Bronchial epithelial cell (primary cell): ENCODE measurements at regions not wholly inside any gene's neighbourhood (a gene's known extent, or its start where the extent isn't known, plus 50 kb on each side); places are given as distances from the start of the nearest gene placed in this dataset.
"Not testable (repeated sequence)": the region's sequence is repeated elsewhere in the genome, so short reads cannot be mapped to it uniquely, and the experiment has no call there.

Source experiments
- DNase-seq: peaks from one replicate; pipeline ENCODE4 v3.0.0-alpha.2; 2010; ENCODE audit warnings: low read depth
- FAIRE-seq: peaks from 2 replicates; lab custom pipeline; 2011; peaks lifted over from hg19 to GRCh38; lab: Jason Lieb, UNC
- H3K27me3 ChIP-seq: 2 replicates; pipeline ENCODE4 v1.5.1; 2011; ENCODE audit warnings: low read length; ENCODE audit not compliant: control insufficient read depth, insufficient read depth
- H3K36me3 ChIP-seq: 2 replicates; pipeline ENCODE4 v1.5.1; 2011; ENCODE audit warnings: low read length; ENCODE audit not compliant: control insufficient read depth, insufficient read depth
- H3K4me3 ChIP-seq: 2 replicates; pipeline ENCODE4 v1.5.1; 2011; ENCODE audit warnings: mild to moderate bottlenecking, low read depth, low read length, control low read depth

DNA sequence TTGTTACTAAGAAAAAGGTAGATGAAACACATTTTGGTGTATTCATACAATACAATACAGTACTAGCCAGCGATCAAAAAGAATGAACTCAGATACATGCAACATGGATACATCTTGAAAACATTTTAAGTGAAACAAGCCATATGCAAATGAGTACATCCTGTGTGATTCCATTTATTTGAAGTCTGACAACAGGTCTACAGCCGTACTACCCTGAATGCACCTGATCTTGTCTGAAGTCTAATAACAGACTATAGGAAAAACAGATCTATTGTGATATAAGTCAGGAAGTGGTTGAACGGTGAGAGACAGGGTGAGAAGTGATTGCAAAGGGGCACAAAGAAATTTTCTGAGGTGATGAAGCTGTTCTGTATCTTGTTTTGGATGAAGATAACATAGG, 146.9 kb downstream of the NBPF8 start:
- not testable (repeated sequence) for FAIRE-seq

GRCh38 chr1:120565396-120565795, 150.6 kb downstream of the NBPF8 start:
- H3K4me3 ChIP-seq, H3K27me3 ChIP-seq, H3K36me3 ChIP-seq, FAIRE-seq, DNase-seq: not testable (repeated sequence)

More for the DNA sequence above, 146.9 kb downstream of the NBPF8 start:
- H3K36me3 ChIP-seq, H3K4me3 ChIP-seq, H3K27me3 ChIP-seq, DNase-seq: not testable (repeated sequence)

DNA sequence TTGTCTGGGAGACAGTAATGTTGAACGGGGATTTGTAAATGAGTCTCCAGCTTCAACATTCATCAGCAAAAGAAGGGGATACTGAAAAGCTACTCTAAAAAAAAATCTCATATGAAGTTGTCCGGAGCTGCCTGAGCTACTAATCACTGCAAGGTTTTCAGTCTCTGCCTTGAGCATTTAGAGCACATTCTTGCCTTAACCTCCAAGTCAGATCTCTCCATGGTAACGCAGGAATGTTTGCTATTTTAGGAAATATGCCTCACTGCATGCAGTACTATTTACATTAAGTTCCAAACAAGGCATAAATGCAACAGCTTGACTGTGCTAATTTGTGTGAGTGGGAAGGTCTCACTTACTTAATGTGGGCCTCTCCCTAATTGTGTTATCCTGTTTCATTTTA, 152.8 kb downstream of the NBPF8 start:
- DNase-seq, H3K27me3 ChIP-seq, H3K4me3 ChIP-seq, H3K36me3 ChIP-seq, FAIRE-seq: not testable (repeated sequence)

DNA sequence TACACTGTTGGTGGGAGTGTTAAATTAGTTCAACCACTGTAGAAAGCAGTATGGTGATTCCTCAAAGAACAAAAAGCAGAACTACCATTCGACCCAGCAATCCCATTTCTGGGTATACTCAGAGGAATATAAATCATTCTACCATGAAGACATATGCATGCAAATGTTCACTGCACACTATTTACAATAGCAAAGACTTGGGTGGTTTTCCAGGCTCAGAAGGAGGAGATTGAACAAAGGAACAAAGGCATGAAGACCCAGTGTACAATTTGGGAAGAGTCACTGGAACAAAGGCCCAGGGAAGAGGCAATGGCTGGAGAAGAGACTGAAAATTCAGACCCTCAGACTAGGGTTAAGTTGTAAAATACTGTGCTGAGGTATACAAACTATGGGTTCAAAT, 148.5 kb upstream of the NBPF26 start:
- H3K36me3 ChIP-seq, DNase-seq, H3K4me3 ChIP-seq, FAIRE-seq, H3K27me3 ChIP-seq: not testable (repeated sequence)

DNA sequence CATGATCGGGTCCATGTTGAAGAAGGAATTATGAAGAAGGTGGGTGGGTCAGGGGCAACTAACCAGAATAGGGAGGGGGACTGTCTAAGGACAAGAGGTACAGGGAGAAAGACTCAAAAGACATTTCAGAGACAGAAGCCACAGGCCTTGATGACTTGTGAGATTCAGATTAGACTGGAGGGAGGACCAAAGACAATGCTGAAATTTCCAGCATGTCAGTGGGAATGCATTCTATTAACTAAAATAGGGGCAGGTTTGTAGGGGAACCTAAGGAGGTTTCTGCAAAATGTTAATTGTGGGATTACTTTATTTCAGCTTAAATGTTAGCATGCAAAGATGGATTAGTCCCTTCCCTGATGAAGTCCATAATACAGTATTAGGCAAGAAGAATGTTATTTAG, 141.6 kb upstream of the NBPF26 start:
- not testable (repeated sequence) for H3K27me3 ChIP-seq, DNase-seq, H3K4me3 ChIP-seq, H3K36me3 ChIP-seq, FAIRE-seq

DNA sequence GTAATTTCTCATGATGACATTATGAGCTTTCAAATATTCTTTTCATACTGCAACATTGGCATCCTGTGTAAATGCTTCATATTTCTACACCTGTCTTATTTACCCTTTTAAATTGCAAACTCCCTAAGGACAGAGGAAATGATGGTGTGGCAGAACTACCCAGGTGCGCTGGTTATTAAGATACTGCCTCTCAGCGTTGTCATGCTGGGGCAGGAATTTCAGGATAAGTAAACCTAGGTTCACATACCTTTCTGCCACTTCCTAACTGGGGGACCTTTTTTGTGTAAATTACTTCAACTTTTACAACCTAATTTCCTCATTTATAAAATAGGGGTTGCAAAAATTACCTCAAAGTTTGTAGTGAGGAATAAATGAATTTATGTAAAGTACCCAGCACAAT, 137.7 kb upstream of the NBPF26 start:
- DNase-seq, H3K4me3 ChIP-seq, H3K36me3 ChIP-seq, H3K27me3 ChIP-seq, FAIRE-seq: not testable (repeated sequence)

- H3K4me3 ChIP-seq, H3K27me3 ChIP-seq, FAIRE-seq, H3K36me3 ChIP-seq, DNase-seq: not testable (repeated sequence)
Observed at GRCh38 chr1:120588811-120589210, 134.9 kb upstream of the NBPF26 start.

GRCh38 chr1:120591774-120592173, 132.0 kb upstream of the NBPF26 start:
- H3K36me3 ChIP-seq, FAIRE-seq, H3K4me3 ChIP-seq, H3K27me3 ChIP-seq, DNase-seq: not testable (repeated sequence)

DNA sequence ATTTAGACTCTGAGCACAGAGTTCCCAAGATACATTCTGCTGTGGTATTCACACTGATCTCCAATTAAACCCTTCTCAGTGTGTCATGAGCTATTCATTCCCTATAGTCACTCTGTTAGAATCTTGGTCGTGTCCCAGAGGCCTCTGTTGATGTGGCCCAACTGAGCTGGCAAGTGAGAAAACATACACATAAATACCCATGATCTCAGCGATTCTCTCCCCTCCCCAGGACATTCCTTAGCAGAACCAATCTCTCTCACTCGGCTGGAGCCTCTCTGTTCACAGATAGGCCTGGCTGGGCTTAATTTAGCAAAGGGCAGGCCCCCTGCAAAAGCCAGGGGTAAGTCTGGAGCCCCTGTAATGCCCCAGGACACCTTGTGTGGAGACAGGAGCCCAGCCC, 130.8 kb upstream of the NBPF26 start:
- not testable (repeated sequence) for H3K4me3 ChIP-seq, H3K36me3 ChIP-seq, H3K27me3 ChIP-seq, DNase-seq, FAIRE-seq

- DNase-seq, H3K27me3 ChIP-seq, H3K4me3 ChIP-seq, FAIRE-seq, H3K36me3 ChIP-seq: not testable (repeated sequence)
Observed at GRCh38 chr1:120593648-120594047, 130.1 kb upstream of the NBPF26 start.

DNA sequence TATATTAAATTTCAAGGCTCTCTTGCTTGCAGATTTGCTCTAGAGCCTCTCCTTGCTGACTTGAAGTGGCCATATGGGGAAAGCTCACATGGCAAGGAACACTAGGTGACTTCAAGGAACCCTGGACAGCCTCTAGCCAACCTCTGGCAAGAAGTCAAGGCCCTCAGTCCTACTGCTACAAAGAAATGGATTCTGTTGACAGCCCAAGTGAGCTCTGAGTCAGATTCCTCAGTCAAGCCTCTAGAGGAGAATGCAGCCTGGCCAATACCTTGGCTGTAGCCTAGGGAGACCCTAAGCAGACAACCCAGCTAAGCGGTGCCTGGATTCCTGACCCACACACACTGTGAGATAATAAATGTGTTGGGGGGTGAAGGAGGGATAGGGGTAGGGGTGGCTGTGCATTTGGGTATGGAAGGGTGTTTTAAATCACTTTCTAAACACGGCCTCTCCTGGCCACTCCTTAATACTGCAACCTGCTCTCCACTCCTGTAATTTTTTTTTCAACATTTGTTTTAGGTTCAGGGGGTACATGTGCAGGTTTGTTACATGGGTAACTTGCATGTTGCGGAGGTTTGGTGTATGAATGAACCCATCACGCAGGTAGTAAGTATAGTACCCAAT, 125.3 kb upstream of the NBPF26 start:
- not testable (repeated sequence) for H3K27me3 ChIP-seq, DNase-seq, H3K36me3 ChIP-seq, FAIRE-seq, H3K4me3 ChIP-seq

DNA sequence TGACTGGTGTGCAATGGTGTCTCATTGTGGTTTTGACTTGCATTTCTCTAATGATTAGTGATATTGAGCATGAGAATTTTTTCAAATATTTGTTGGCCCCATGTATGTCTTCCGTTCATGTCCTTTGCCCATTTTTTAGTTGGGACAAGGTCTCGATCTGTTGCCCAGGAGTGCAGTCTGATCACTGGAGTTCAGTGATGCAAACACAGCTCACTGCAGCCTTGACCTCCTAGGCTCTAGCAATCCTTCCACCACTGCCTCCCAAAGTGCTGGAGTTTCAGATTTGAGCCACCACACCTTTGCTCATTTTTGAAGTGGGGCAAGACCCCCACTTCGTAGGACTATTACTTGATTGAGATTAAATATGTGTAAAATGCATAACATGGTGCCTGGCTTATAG, 124.2 kb upstream of the NBPF26 start:
- H3K36me3 ChIP-seq, H3K27me3 ChIP-seq, DNase-seq, H3K4me3 ChIP-seq, FAIRE-seq: not testable (repeated sequence)

DNA sequence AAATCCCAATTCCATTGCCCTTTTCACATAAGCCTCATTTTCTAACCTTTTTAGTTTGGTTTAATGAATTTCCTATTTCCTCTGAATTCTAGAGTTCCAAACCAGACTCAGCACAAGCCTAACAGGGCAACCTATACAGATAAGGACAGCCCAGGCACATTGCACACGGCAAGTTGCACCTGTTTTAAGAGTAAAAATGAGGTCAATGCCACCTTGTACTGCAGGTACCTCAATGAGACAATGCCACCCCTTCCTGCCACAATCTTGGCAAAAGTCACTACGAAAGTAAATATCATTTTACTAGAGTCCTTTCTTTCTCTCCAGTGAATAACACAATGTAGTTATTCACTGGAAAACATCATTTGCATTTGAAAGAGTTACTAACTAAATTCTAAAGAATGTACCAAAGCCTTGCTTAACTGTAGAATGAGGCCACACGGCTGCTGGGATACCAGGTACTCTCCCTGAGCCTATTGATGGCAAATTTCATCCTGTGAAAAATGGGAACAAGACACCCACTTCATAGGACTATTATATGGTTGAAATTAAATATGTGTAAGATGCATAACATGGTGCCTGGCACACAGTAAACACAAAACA, 123.2 kb upstream of the NBPF26 start:
- DNase-seq, FAIRE-seq, H3K4me3 ChIP-seq, H3K36me3 ChIP-seq, H3K27me3 ChIP-seq: not testable (repeated sequence)

DNA sequence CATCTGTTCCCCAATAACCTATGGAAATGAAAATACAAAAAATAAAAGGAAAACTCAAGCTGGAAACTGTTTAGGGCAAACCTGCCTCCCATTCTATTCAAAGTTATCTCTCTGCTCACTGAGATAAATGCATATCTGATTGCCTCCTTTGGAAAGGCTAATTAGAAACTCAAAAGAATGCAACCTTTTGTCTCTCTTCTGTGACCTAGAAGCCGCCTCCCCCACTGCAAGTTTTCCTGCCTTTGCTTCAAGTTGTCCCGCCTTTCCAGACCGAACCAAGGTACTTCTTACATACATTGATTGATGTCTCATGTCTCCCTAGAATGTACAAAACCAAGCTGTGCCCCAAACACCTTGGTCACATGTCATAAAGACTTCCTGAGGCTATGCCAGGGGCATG, 115.9 kb upstream of the NBPF26 start:
- H3K4me3 ChIP-seq, H3K27me3 ChIP-seq, H3K36me3 ChIP-seq, DNase-seq, FAIRE-seq: not testable (repeated sequence)
